ENCODE measurements at regions not wholly inside any gene's neighbourhood (a gene's known extent, or its start where the extent isn't known, plus 50 kb on each side); places are given as distances from the start of the nearest gene placed in this dataset.

DNA sequence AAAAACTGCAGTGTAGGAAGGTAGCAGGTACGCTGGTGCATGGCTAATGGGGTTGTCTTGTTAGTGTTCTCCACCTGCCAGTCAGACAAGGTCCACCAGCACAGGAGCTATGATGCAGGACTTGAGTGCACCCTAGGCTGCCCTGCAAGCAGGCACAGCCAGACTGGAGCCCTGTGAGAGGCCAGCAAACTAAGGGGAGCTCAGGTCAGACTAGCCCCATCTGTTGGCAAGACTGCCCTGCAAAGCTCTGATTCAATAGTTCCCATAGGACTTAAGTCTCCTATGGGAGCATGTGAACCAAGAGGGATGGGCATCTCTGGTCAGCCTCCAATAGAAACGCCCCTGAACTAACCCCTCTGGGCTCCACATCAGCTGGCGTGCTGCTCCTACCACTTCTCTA, 1307.3 kb downstream of the C4orf33 start:
- Histone ChIP-seq H3K9me3 (ENCODE audit: insufficient read depth, low read length) (no peaks in the 10 kb centered on the region), H3K27me3 (ENCODE audit: insufficient read depth, insufficient read length) (no peaks in the 10 kb centered on the region), H3K4me1 (ENCODE audit: insufficient read depth, insufficient read length) (no peaks in the 10 kb centered on the region), H3K9ac (ENCODE audit: insufficient read length, low read depth) (no peak overlapping the region), H3K36me3 (ENCODE audit: insufficient read depth, insufficient read length, low read length) (no peaks in the 10 kb centered on the region), H3K4me3 (ENCODE audit: insufficient read length, low read depth) (no peak overlapping the region)
- DNase-seq (ENCODE audit: low read depth, low spot score): no peak
- TF ChIP-seq YY1 (IDR thresholded peaks at IDR 0.05; ENCODE audit: insufficient read depth, insufficient read length) (no peak), SUZ12 (IDR thresholded peaks at IDR 0.05; ENCODE audit: extremely low read depth, insufficient read depth, insufficient read length) (no peak), ZNF274 (IDR thresholded peaks at IDR 0.05; ENCODE audit: low read depth, low read length) (no peak)

GRCh38 chr4:130416228-130416627, 1320.3 kb downstream of the C4orf33 start:
- no peaks in the 10 kb centered on the region for H3K36me3 ChIP-seq (ENCODE audit: insufficient read depth, insufficient read length, low read length)
- no peak overlapping the region for H3K4me3 ChIP-seq (ENCODE audit: insufficient read length, low read depth)
- no peaks in the 10 kb centered on the region for H3K9me3 ChIP-seq (ENCODE audit: insufficient read depth, low read length)
- DNase-seq (ENCODE audit: low read depth, low spot score): no peak
- TF ChIP-seq SUZ12 (IDR thresholded peaks at IDR 0.05; ENCODE audit: extremely low read depth, insufficient read depth, insufficient read length) (no peak), YY1 (IDR thresholded peaks at IDR 0.05; ENCODE audit: insufficient read depth, insufficient read length) (no peak), ZNF274 (IDR thresholded peaks at IDR 0.05; ENCODE audit: low read depth, low read length) (no peak)
- no peaks in the 10 kb centered on the region for H3K4me1 ChIP-seq (ENCODE audit: insufficient read depth, insufficient read length)
- no peak overlapping the region for H3K9ac ChIP-seq (ENCODE audit: insufficient read length, low read depth)
- no peaks in the 10 kb centered on the region for H3K27me3 ChIP-seq (ENCODE audit: insufficient read depth, insufficient read length)

GRCh38 chr4:130419211-130419975, 1323.4 kb downstream of the C4orf33 start:
- Histone ChIP-seq H3K9ac (ENCODE audit: insufficient read length, low read depth) (no peak overlapping the region), H3K27me3 (ENCODE audit: insufficient read depth, insufficient read length) (no peaks in the 10 kb centered on the region), H3K4me1 (ENCODE audit: insufficient read depth, insufficient read length) (no peaks in the 10 kb centered on the region), H3K9me3 (ENCODE audit: insufficient read depth, low read length) (no peaks in the 10 kb centered on the region), H3K4me3 (ENCODE audit: insufficient read length, low read depth) (no peak overlapping the region), H3K36me3 (ENCODE audit: insufficient read depth, insufficient read length, low read length) (no peaks in the 10 kb centered on the region)
- no peak for DNase-seq (ENCODE audit: low read depth, low spot score)
- TF ChIP-seq SUZ12 (IDR thresholded peaks at IDR 0.05; ENCODE audit: extremely low read depth, insufficient read depth, insufficient read length) (no peak), ZNF274 (IDR thresholded peaks at IDR 0.05; ENCODE audit: low read depth, low read length) (no peak), YY1 (IDR thresholded peaks at IDR 0.05; ENCODE audit: insufficient read depth, insufficient read length) (no peak)

GRCh38 chr4:130422261-130422660, 1326.3 kb downstream of the C4orf33 start:
- H3K9me3 ChIP-seq (ENCODE audit: insufficient read depth, low read length): no peaks in the 10 kb centered on the region
- H3K27me3 ChIP-seq (ENCODE audit: insufficient read depth, insufficient read length): no peaks in the 10 kb centered on the region
- no peaks in the 10 kb centered on the region for H3K36me3 ChIP-seq (ENCODE audit: insufficient read depth, insufficient read length, low read length)
- H3K4me1 ChIP-seq (ENCODE audit: insufficient read depth, insufficient read length): no peaks in the 10 kb centered on the region
- no peak overlapping the region for H3K9ac ChIP-seq (ENCODE audit: insufficient read length, low read depth)
- no peak for TF ChIP-seq SUZ12 (IDR thresholded peaks at IDR 0.05; ENCODE audit: extremely low read depth, insufficient read depth, insufficient read length)
- no peak for DNase-seq (ENCODE audit: low read depth, low spot score)
- H3K4me3 ChIP-seq (ENCODE audit: insufficient read length, low read depth): no peak overlapping the region

- no peaks in the 10 kb centered on the region for H3K36me3 ChIP-seq (ENCODE audit: insufficient read depth, insufficient read length, low read length)
- H3K27me3 ChIP-seq (ENCODE audit: insufficient read depth, insufficient read length): no peaks in the 10 kb centered on the region
- no peaks in the 10 kb centered on the region for H3K9me3 ChIP-seq (ENCODE audit: insufficient read depth, low read length)
- no peak for DNase-seq (ENCODE audit: low read depth, low spot score)
- TF ChIP-seq ZNF274 (IDR thresholded peaks at IDR 0.05; ENCODE audit: low read depth, low read length): no peak
- no peak for TF ChIP-seq SUZ12 (IDR thresholded peaks at IDR 0.05; ENCODE audit: extremely low read depth, insufficient read depth, insufficient read length)
- no peak for TF ChIP-seq YY1 (IDR thresholded peaks at IDR 0.05; ENCODE audit: insufficient read depth, insufficient read length)
- H3K4me3 ChIP-seq (ENCODE audit: insufficient read length, low read depth): no peak overlapping the region
- no peaks in the 10 kb centered on the region for H3K4me1 ChIP-seq (ENCODE audit: insufficient read depth, insufficient read length)
- no peak overlapping the region for H3K9ac ChIP-seq (ENCODE audit: insufficient read length, low read depth)
These were observed 1328.3 kb downstream of the C4orf33 start for GRCh38 chr4:130424211-130424610.

DNA sequence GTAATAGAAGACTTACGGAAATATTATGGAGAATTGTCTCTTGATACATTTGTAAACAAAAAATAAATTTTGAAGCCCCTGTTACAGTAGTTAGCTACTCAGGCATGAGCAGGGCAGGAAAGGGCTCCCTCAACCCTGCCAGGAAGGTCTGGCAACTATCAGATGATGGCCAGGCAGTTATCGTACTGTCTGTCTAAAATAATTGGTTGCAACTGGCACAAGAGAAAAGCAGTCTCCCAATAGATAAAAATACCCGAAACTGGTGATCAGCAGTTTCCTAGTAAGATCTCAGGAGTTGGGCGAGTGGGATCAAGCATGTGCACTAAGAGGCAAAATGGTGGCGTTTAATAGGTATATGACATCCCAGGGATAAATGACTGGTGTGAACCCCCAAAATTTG, 1336.3 kb downstream of the C4orf33 start:
- Histone ChIP-seq H3K4me3 (ENCODE audit: insufficient read length, low read depth) (no peak overlapping the region), H3K9me3 (ENCODE audit: insufficient read depth, low read length) (no peaks in the 10 kb centered on the region), H3K9ac (ENCODE audit: insufficient read length, low read depth) (no peak overlapping the region), H3K4me1 (ENCODE audit: insufficient read depth, insufficient read length) (no peaks in the 10 kb centered on the region), H3K27me3 (ENCODE audit: insufficient read depth, insufficient read length) (no peaks in the 10 kb centered on the region), H3K36me3 (ENCODE audit: insufficient read depth, insufficient read length, low read length) (no peaks in the 10 kb centered on the region)
- no peak for DNase-seq (ENCODE audit: low read depth, low spot score)
- no peak for TF ChIP-seq ZNF274 (IDR thresholded peaks at IDR 0.05; ENCODE audit: low read depth, low read length)

GRCh38 chr4:130449741-130450140, 1353.8 kb downstream of the C4orf33 start:
- DNase-seq (ENCODE audit: low read depth, low spot score): no peak
- no peaks in the 10 kb centered on the region for H3K27me3 ChIP-seq (ENCODE audit: insufficient read depth, insufficient read length)
- no peaks in the 10 kb centered on the region for H3K9me3 ChIP-seq (ENCODE audit: insufficient read depth, low read length)
- no peak overlapping the region for H3K4me3 ChIP-seq (ENCODE audit: insufficient read length, low read depth)
- H3K4me1 ChIP-seq (ENCODE audit: insufficient read depth, insufficient read length): no peaks in the 10 kb centered on the region
- no peaks in the 10 kb centered on the region for H3K36me3 ChIP-seq (ENCODE audit: insufficient read depth, insufficient read length, low read length)
- TF ChIP-seq ZNF274 (IDR thresholded peaks at IDR 0.05; ENCODE audit: low read depth, low read length) (no peak), SUZ12 (IDR thresholded peaks at IDR 0.05; ENCODE audit: extremely low read depth, insufficient read depth, insufficient read length) (no peak), YY1 (IDR thresholded peaks at IDR 0.05; ENCODE audit: insufficient read depth, insufficient read length) (no peak)
- no peak overlapping the region for H3K9ac ChIP-seq (ENCODE audit: insufficient read length, low read depth)
